Ascending aorta (tissue), 2 donors: ENCODE measurements at regions not wholly inside any gene's neighbourhood (a gene's known extent, or its start where the extent isn't known, plus 50 kb on each side); places are given as distances from the start of the nearest gene placed in this dataset.

Experiments used
- DNase-seq, 2 donors: peaks; one replicate each; pipeline ENCODE4 v3.0.0-alpha.2; 2019; ENCODE audit warnings: low spot score in 2 of 2
- H3K27ac ChIP-seq, 2 donors: fragments of 200-600 bp; sonication (generic); one replicate each; pipeline ENCODE4 v1.5.1; 2016 to 2017; ENCODE audit warnings: mild to moderate bottlenecking in 1 of 2
- H3K27me3 ChIP-seq: fragments of 200-600 bp; sonication (generic); one replicate; pipeline ENCODE4 v1.5.1; 2017
- H3K36me3 ChIP-seq, 2 donors: fragments of 200-600 bp; sonication (generic); one replicate each; pipeline ENCODE4 v1.5.1; 2016
- H3K4me1 ChIP-seq, 2 donors: fragments of 200-600 bp; sonication (generic); one replicate each; pipeline ENCODE4 v1.5.1; 2016 to 2017; ENCODE audit warnings: mild to moderate bottlenecking in 1 of 2
- H3K4me3 ChIP-seq, 2 donors: fragments of 200-600 bp; sonication (generic); one replicate each; pipeline ENCODE4 v1.5.1; 2016 to 2017; ENCODE audit warnings: mild to moderate bottlenecking in 1 of 2
- H3K9me3 ChIP-seq, 2 donors: fragments of 200-600 bp; sonication (generic); one replicate each; pipeline ENCODE4 v1.5.1; 2016
- CTCF ChIP-seq, 3 experiments: fragments of 200-600 bp in 2 of 3; fragments of 450-650 bp in 1 of 3; sonication (generic) in 2 of 3; IDR thresholded peaks; one replicate each; pipeline ENCODE4 v1.5.1; 2016 to 2019; ENCODE audit warnings: antibody characterized with exemption in 3 of 3, mild to moderate bottlenecking in 1 of 3, moderate library complexity in 1 of 3
- intact Hi-C: fragments of 100-400 bp; cut with DNase I; formaldehyde crosslinking; loops from one replicate; pipeline ENCODE4 v1.15.1; 2023

- TF ChIP-seq CTCF (IDR thresholded peaks at IDR 0.05), result no peak
- intact Hi-C loops, result no loop called here
- Histone ChIP-seq H3K27me3 (no peaks in the 10 kb centered on the region), H3K36me3 (no peaks in the 10 kb centered on the region), H3K4me3 (no peak overlapping the region), H3K9me3 (peaks cover 0 to 6% of the 10 kb centered on the region in 2 donors), H3K4me1 (no peaks in the 10 kb centered on the region), H3K27ac (no peak overlapping the region)
- no peak for DNase-seq
These were observed 963.2 kb downstream of the TRHDE start for GRCh38 chr12:73235387-73235786.

GRCh38 chr12:73240110-73240509, 967.9 kb downstream of the TRHDE start:
- no peak for DNase-seq
- H3K4me1 ChIP-seq, result no peaks in the 10 kb centered on the region
- H3K4me3 ChIP-seq, result no peak overlapping the region
- intact Hi-C loops, result no loop called here
- no peaks in the 10 kb centered on the region for H3K9me3 ChIP-seq
- no peaks in the 10 kb centered on the region for H3K36me3 ChIP-seq
- H3K27me3 ChIP-seq, result no peaks in the 10 kb centered on the region
- no peak for TF ChIP-seq CTCF (IDR thresholded peaks at IDR 0.05)
- H3K27ac ChIP-seq, result no peak overlapping the region

GRCh38 chr12:73262788-73263381, 990.7 kb downstream of the TRHDE start:
- intact Hi-C loops, result no loop called here
- Histone ChIP-seq H3K4me1 (no peaks in the 10 kb centered on the region), H3K4me3 (no peak overlapping the region), H3K9me3 (no peaks in the 10 kb centered on the region), H3K27me3 (no peaks in the 10 kb centered on the region), H3K27ac (no peak overlapping the region), H3K36me3 (no peaks in the 10 kb centered on the region)
- no peak for DNase-seq
- no peak for TF ChIP-seq CTCF (IDR thresholded peaks at IDR 0.05)

- Histone ChIP-seq H3K4me1 (no peaks in the 10 kb centered on the region), H3K27me3 (no peaks in the 10 kb centered on the region), H3K4me3 (no peak overlapping the region), H3K9me3 (no peaks in the 10 kb centered on the region), H3K36me3 (no peaks in the 10 kb centered on the region), H3K27ac (no peak overlapping the region)
- intact Hi-C loops, result no loop called here
- no peak for DNase-seq
- no peak for TF ChIP-seq CTCF (IDR thresholded peaks at IDR 0.05)
These were observed 994.0 kb downstream of the TRHDE start for GRCh38 chr12:73266206-73266605.

- Histone ChIP-seq H3K36me3 (no peaks in the 10 kb centered on the region), H3K27me3 (no peaks in the 10 kb centered on the region), H3K27ac (no peak overlapping the region), H3K4me1 (no peaks in the 10 kb centered on the region), H3K9me3 (no peaks in the 10 kb centered on the region), H3K4me3 (no peak overlapping the region)
- TF ChIP-seq CTCF (IDR thresholded peaks at IDR 0.05), result no peak
- intact Hi-C loops, result no loop called here
- no peak for DNase-seq
These were observed 1002.8 kb downstream of the TRHDE start for GRCh38 chr12:73274976-73275375.

- Histone ChIP-seq H3K4me3 (no peak overlapping the region), H3K36me3 (no peaks in the 10 kb centered on the region), H3K27me3 (no peaks in the 10 kb centered on the region), H3K4me1 (no peaks in the 10 kb centered on the region), H3K9me3 (peaks cover 0 to 2% of the 10 kb centered on the region in 2 donors), H3K27ac (no peak overlapping the region)
- DNase-seq, result no peak
- intact Hi-C loops, result no loop called here
- TF ChIP-seq CTCF (IDR thresholded peaks at IDR 0.05), result no peak
These were observed 1005.8 kb downstream of the TRHDE start for GRCh38 chr12:73277971-73278370.
